Ovary (tissue), 3 donors: ENCODE measurements at regions not wholly inside any gene's neighbourhood (a gene's known extent, or its start where the extent isn't known, plus 50 kb on each side); places are given as distances from the start of the nearest gene placed in this dataset.

Experiments
- EP300 ChIP-seq: sonication (generic); formaldehyde crosslinking; IDR thresholded peaks from one replicate; pipeline ENCODE4 v1.6.1; 2017; ENCODE audit warnings: antibody characterized with exemption
- POLR2A ChIP-seq: fragments of 450-650 bp; IDR thresholded peaks from one replicate; pipeline ENCODE4 v1.6.1; 2017; ENCODE audit warnings: antibody characterized with exemption, mild to moderate bottlenecking, moderate library complexity
- TF ChIP-seq, protein P1 (sequence below), 3 donors: fragments of 450-650 bp in 2 of 3; fragments of 200-600 bp in 1 of 3; IDR thresholded peaks; one replicate each; pipeline versions ENCODE4 v1.5.1 to v1.8.0; 2016 to 2022; ENCODE audit warnings: antibody characterized with exemption in 3 of 3, mild to moderate bottlenecking in 1 of 3
- donor health status: DM: no; HTN: no; CAD: no.

DNA sequence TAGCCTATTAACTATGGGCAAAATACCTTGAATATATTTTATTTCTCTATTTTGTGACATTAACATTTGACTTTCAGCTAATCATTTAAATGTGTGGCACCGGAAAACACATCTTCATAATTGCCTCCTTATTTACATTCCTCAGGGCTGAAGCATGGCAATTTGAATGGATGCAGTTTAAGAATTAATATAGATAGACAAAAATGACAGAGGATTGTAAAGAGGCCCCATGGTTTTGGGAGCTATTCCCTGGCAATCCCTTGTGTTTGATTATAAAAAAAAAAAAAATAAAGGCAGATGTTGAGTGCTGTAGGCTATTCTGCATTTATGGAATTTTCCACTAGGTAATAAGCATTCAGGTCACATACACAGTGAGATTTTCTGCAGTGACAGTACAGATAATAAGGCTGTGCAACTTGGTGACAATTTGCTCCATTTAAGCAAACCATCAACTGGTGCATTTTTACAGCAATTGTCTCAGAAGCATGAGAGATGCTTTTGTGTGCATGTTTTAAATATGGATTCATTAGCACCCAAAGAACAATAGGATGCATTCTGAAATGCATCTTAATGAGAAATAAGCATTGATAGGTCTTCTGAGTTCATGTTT, 123.2 kb upstream of the SLC38A4 start:
- TF ChIP-seq, protein P1, sequence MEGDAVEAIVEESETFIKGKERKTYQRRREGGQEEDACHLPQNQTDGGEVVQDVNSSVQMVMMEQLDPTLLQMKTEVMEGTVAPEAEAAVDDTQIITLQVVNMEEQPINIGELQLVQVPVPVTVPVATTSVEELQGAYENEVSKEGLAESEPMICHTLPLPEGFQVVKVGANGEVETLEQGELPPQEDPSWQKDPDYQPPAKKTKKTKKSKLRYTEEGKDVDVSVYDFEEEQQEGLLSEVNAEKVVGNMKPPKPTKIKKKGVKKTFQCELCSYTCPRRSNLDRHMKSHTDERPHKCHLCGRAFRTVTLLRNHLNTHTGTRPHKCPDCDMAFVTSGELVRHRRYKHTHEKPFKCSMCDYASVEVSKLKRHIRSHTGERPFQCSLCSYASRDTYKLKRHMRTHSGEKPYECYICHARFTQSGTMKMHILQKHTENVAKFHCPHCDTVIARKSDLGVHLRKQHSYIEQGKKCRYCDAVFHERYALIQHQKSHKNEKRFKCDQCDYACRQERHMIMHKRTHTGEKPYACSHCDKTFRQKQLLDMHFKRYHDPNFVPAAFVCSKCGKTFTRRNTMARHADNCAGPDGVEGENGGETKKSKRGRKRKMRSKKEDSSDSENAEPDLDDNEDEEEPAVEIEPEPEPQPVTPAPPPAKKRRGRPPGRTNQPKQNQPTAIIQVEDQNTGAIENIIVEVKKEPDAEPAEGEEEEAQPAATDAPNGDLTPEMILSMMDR (IDR thresholded peaks at IDR 0.05), result no peak
- no peak for TF ChIP-seq POLR2A
- no peak for TF ChIP-seq EP300
